KOPT-K1 (cell line): ENCODE measurements at regions not wholly inside any gene's neighbourhood (a gene's known extent, or its start where the extent isn't known, plus 50 kb on each side); places are given as distances from the start of the nearest gene placed in this dataset.
A peak's percentile ranks its signal among the peaks of the same experiment; 100 is the strongest.
"Not testable (repeated sequence)": the region's sequence is repeated elsewhere in the genome, so short reads cannot be mapped to it uniquely, and the experiment has no call there.

Experiments
- H3K27ac ChIP-seq: fragments of 200-600 bp; sonication (generic); 2 replicates; pipeline ENCODE4 v1.5.1; 2016; ENCODE audit warnings: antibody characterized with exemption, mild to moderate bottlenecking, low read depth, low read length; ENCODE audit not compliant: poor library complexity, severe bottlenecking
- H3K36me3 ChIP-seq: fragments of 200-600 bp; sonication (generic); 2 replicates; pipeline ENCODE4 v1.5.1; 2017; ENCODE audit warnings: antibody characterized with exemption, mild to moderate bottlenecking, low read length, moderate library complexity; ENCODE audit not compliant: insufficient read depth
- H3K9me3 ChIP-seq: fragments of 200-600 bp; sonication (generic); 2 replicates; pipeline ENCODE4 v1.5.1; 2017; ENCODE audit warnings: antibody characterized with exemption, low read length, mild to moderate bottlenecking; ENCODE audit not compliant: insufficient read depth, poor library complexity, severe bottlenecking

- Histone ChIP-seq H3K36me3 (no peaks in the 10 kb centered on the region), H3K27ac (no peak overlapping the region), H3K9me3 (peaks cover 5% of the 10 kb centered on the region)
These were observed 2126.0 kb downstream of the TP53TG3F start for GRCh38 chr16:35585411-35585810.

DNA sequence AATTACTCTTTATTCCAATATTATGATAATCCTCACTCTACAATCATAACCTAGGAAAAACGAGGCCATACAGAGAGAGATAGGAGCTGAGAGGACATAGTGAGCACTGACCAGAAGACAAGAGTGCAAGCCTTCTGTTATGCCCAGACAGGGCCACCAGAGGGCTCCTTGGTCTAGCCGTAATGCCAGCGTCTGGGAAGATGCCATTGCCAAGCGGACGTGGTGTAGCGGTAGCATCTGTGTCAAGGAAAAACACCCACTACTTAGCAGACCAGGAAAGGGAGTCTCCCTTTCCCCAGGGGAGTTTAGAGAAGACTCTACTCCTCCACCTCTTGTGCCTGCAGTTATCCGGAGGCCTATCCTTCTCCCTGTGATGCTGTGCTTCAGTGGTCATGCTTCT lies 2131.5 kb downstream of the TP53TG3F start:
- not testable (repeated sequence) for H3K27ac ChIP-seq, H3K36me3 ChIP-seq, H3K9me3 ChIP-seq

- no peaks in the 10 kb centered on the region for H3K36me3 ChIP-seq
- no peaks in the 10 kb centered on the region for H3K9me3 ChIP-seq
- no peak overlapping the region for H3K27ac ChIP-seq
These were observed 2137.1 kb downstream of the TP53TG3F start for GRCh38 chr16:35596467-35596866.

DNA sequence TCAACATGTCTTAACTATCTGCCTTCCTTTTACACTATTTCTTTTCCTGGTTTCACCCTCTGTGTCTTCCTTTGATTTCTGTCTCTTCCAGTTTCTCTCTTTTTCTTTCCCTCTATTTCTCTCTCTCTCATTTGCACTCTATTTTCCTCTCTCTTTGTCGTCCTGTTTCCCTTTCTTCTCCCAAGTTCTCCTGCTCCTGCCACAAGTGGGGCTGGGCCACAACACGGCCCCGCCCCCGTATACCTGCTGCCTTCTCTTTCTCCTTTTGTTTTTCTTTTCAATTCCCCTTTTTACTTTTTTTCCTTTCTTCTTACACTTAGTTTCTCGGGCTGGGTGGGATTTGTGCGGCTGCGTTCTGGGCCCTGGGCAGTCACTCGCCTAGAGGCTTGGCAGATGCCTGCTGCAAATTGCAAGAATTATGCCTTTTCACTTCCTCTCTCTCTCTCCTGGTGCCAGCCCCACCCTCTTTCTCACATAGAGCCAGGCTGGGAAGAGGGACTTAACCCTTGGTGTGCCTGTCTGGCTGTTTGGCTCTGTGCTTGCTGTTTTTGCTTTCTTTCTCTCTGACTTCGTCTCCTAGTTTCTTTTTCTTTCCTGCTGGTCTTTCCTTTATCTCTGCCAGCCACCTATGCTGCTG lies 2139.4 kb downstream of the TP53TG3F start:
- H3K36me3 ChIP-seq = no peaks in the 10 kb centered on the region
- no peaks in the 10 kb centered on the region for H3K9me3 ChIP-seq
- H3K27ac ChIP-seq = no peak overlapping the region

- Histone ChIP-seq H3K36me3 (no peaks in the 10 kb centered on the region), H3K9me3 (no peaks in the 10 kb centered on the region), H3K27ac (no peak overlapping the region)
These were observed 2140.2 kb downstream of the TP53TG3F start for GRCh38 chr16:35599429-35600160.

DNA sequence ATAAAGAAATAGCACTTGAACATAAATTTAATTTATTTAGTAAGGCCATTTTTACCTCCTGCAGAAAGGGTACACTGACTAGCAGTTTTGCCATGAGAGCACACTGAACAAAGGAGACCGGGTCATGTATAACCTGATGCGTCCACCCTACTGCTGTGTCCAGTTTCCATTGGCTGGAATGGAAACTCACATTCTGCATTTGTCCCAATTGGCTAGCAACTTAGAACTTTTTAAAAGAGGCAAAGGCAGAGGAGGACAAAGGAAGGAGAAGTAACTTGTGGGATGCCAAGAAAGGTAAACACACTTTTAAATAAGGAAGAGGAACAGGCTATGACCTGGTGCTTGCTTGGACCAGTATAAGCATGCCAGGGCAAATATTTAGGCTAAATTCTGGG lies 2140.7 kb downstream of the TP53TG3F start:
- H3K27ac ChIP-seq, H3K36me3 ChIP-seq, H3K9me3 ChIP-seq: not testable (repeated sequence)

DNA sequence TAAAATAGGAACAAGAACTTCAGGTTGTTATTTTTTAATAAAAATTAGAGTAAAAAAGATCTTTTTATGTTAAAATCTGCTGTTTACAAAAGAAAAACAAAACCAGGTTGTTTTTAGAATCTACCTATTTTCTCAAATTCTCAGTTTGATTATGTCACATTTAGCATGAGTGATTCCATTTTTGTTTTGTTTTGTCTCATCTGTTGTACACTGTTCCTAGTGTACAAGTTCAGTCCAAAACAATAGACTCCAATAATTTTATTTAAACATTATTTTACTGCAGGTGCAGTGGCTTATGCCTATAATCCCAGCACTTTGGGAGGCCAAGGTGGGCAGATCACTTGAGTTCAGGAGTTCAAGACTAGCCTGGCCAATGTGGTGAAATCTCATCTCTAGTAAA lies 2142.7 kb downstream of the TP53TG3F start:
- Histone ChIP-seq H3K9me3 (no peaks in the 10 kb centered on the region), H3K27ac (no peak overlapping the region), H3K36me3 (no peaks in the 10 kb centered on the region)

GRCh38 chr16:35603371-35603770 lies 2144.0 kb downstream of the TP53TG3F start:
- not testable (repeated sequence) for H3K27ac ChIP-seq, H3K9me3 ChIP-seq, H3K36me3 ChIP-seq

GRCh38 chr16:35605921-35606320 lies 2146.5 kb downstream of the TP53TG3F start:
- no peaks in the 10 kb centered on the region for H3K9me3 ChIP-seq
- no peak overlapping the region for H3K27ac ChIP-seq

DNA sequence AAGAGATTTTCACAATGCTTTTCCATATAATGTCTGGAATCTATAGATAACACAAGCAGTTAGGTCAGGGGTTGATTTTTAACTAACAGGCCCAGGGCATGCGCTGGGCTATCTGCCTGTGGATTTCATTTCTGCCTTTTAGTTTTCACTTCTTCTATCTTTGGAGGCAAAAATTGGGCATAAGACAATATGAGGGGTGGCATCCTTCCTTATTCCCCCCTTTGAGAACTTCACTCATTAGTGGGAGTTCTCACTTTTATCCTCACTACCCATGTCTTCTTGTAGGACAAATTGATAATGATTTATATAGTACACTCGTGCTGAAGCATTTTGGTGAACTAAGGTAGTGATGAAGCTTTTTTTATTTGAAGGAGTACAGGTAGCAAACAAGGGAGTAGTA lies 2155.5 kb downstream of the TP53TG3F start:
- H3K36me3 ChIP-seq, H3K27ac ChIP-seq: not testable (repeated sequence)
- peaks cover 32% of the 10 kb centered on the region for H3K9me3 ChIP-seq

More at GRCh38 chr16:35605921-35606320, 2146.5 kb downstream of the TP53TG3F start:
- H3K36me3 ChIP-seq = no peaks in the 10 kb centered on the region

GRCh38 chr16:35619176-35619575 lies 2159.8 kb downstream of the TP53TG3F start:
- H3K36me3 ChIP-seq, H3K27ac ChIP-seq: not testable (repeated sequence)
- H3K9me3 ChIP-seq = peaks cover 49% of the 10 kb centered on the region

- peaks cover 16% of the 10 kb centered on the region for H3K9me3 ChIP-seq
- H3K36me3 ChIP-seq = no peaks in the 10 kb centered on the region
- no peak overlapping the region for H3K27ac ChIP-seq
These were observed 2166.6 kb downstream of the TP53TG3F start for GRCh38 chr16:35626041-35626440.

DNA sequence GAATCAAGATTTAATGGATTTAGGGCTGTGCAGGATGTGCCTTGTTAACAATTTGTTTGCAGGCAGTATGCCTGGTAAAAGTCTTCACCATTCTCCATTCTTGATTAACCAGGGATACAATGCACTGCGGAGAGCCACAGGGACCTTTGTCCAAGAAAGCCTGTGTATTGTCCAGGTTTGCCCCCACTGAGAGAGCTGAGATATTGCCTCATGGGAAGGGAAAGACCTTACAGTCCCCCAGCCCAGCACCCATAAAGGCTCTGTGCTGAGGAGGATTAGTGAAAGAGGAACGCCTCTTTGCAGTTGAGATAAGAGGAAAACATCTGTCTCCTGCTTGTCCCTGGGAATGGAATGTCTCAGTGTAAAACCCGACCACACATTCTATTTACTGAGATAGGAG lies 2169.6 kb downstream of the TP53TG3F start:
- Histone ChIP-seq H3K9me3 (peaks cover 7% of the 10 kb centered on the region), H3K36me3 (no peaks in the 10 kb centered on the region), H3K27ac (peak overlapping the region; percentile 21)

DNA sequence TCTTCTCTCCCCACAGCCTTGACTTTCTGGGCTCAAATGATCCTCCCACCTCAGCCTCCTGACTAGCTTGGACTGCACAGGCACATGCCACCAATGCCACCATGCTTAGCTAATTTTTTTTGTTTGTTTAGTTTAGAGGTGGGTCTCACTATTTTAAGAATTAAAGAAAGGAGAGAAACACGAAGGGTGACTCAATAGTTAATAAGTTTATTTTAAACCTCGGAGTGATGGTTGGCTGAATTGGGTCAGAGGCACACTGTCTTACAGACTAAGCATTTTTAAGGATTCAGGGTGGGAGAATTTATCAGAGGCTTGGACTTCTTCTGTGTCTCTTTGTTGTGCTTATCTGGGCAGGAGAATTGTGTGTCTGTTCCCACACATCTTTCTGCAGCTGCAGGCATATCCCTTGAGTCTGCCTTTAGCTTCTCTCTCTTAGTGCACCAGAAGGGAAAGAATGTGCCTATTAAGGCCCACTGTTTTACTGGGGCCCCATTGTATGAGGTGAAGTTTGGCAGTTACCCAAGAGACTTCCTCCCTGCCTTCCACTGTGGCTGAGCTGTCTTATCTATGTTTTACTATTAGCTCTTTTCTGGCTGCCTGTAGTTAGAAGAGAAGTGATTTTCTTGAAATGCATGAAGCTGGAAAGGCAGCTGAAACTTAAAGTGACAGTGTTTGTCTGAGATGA lies 2172.0 kb downstream of the TP53TG3F start:
- H3K27ac ChIP-seq = peak overlapping the region; percentile 64
- H3K9me3 ChIP-seq = peaks cover 5% of the 10 kb centered on the region

DNA sequence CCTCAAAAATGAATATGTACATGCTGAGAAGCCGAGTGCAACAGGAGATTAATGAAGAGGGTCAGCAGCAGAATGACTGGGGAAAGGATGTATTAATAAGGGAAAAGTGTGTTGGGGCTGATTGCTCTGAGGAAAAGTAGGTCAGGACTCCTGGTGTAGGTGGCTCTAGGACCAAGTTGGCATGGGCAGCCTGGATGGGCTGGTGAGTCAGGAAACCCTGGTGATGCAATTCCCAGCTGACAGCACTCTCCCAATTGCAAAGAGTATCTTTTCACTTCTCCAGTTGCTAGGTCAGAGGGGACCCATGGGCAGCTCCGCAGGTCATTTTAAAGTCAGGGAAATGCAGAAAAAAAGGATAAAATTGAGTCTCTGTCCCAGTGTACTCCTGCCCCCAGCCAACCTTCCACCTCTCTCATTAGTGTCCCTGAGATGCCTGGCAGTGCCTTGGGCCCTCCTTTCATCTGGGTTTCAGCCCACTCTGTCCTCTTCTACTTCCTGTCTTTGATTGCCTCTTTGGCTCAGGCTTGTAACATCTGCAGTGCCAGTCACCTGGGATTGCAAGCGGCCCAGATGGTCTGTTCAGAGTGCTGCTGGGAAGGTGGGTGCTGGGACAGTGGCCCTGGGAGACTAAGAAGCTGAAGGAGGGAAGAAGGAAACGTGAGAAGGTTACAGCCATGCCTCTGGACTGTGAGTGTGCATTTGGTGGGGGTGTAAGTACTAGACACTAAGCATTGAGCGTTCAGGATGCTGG lies 2177.2 kb downstream of the TP53TG3F start:
- no peaks in the 10 kb centered on the region for H3K9me3 ChIP-seq
- no peaks in the 10 kb centered on the region for H3K36me3 ChIP-seq
- H3K27ac ChIP-seq = no peak overlapping the region

More for the DNA sequence above, 2172.0 kb downstream of the TP53TG3F start:
- no peaks in the 10 kb centered on the region for H3K36me3 ChIP-seq
